HUES48 (cell line): ENCODE measurements at regions not wholly inside any gene's neighbourhood (a gene's known extent, or its start where the extent isn't known, plus 50 kb on each side); places are given as distances from the start of the nearest gene placed in this dataset.

Experiments
- H3K27ac ChIP-seq: one replicate; pipeline ENCODE4 v1.7.0; 2013; ENCODE audit warnings: low read depth, low read length, inconsistent platforms
- H3K27me3 ChIP-seq: 2 replicates; pipeline ENCODE4 v1.6.1; 2013; ENCODE audit warnings: mild to moderate bottlenecking, low read length; ENCODE audit not compliant: control insufficient read depth, insufficient read depth
- H3K36me3 ChIP-seq: 2 replicates; pipeline ENCODE4 v1.6.1; 2013; ENCODE audit warnings: low read length; ENCODE audit not compliant: control insufficient read depth, insufficient read depth
- H3K4me1 ChIP-seq: 2 replicates; pipeline ENCODE4 v1.6.1; 2013; ENCODE audit warnings: mild to moderate bottlenecking, low read length; ENCODE audit not compliant: control insufficient read depth, insufficient read depth
- H3K4me3 ChIP-seq: 2 replicates; pipeline ENCODE4 v1.5.1; 2013; ENCODE audit warnings: mild to moderate bottlenecking, low read depth, low read length
- H3K9ac ChIP-seq: 2 replicates; pipeline ENCODE4 v1.6.1; 2013; ENCODE audit warnings: mild to moderate bottlenecking, low read depth, low read length, moderate library complexity
- H3K9me3 ChIP-seq: 2 replicates; pipeline ENCODE4 v1.6.1; 2013; ENCODE audit warnings: low read length; ENCODE audit not compliant: control insufficient read depth, insufficient read depth

DNA sequence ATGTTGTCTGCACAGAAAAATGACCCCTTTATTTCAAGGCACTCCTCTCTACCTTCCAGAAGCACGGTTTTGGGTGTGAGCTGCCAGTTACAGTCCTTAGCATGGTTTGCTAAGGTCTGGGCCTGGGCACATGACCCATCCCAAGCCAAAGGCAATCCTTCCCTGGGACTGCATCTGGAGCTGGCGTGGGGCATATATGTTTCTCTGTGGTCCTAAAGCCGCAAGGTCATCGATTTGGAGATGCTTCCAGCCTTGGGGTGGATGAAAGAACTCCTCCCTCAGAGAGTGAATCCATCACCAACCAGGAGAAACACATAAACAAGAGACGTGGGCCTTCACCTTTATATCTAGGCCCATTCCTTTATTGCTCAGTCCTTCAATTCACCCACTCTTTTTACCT lies 50.1 kb upstream of the IGFBP3 start:
- H3K9me3 ChIP-seq, result no peaks in the 10 kb centered on the region
- H3K27ac ChIP-seq, result no peak overlapping the region
- no peaks in the 10 kb centered on the region for H3K36me3 ChIP-seq
- H3K4me1 ChIP-seq, result no peaks in the 10 kb centered on the region
- H3K27me3 ChIP-seq, result no peaks in the 10 kb centered on the region
- H3K9ac ChIP-seq, result no peak overlapping the region
- no peak overlapping the region for H3K4me3 ChIP-seq
